IPS-NIHi11 (cell line): ENCODE measurements at regions not wholly inside any gene's neighbourhood (a gene's known extent, or its start where the extent isn't known, plus 50 kb on each side); places are given as distances from the start of the nearest gene placed in this dataset.
"Not testable (repeated sequence)": the region's sequence is repeated elsewhere in the genome, so short reads cannot be mapped to it uniquely, and the experiment has no call there.

ENCODE experiments used
- DNase-seq: peaks from one replicate; pipeline ENCODE4 v3.0.0; 2012; ENCODE audit warnings: mixed read lengths, low spot score

GRCh38 chr11:71126401-71126800, 126.0 kb downstream of the SHANK2 start:
- not testable (repeated sequence) for DNase-seq

GRCh38 chr11:71125150-71125549, 127.2 kb downstream of the SHANK2 start:
- no peak for DNase-seq

- no peak for DNase-seq
These were observed 128.2 kb downstream of the SHANK2 start for GRCh38 chr11:71124127-71124526.

- DNase-seq = peak; percentile 72
These were observed 131.9 kb downstream of the SHANK2 start for GRCh38 chr11:71120471-71120896.

- DNase-seq = no peak
These were observed 132.6 kb downstream of the SHANK2 start for GRCh38 chr11:71119656-71120269.

- DNase-seq = no peak
These were observed 133.6 kb downstream of the SHANK2 start for GRCh38 chr11:71118671-71119250.

- no peak for DNase-seq
These were observed 135.1 kb downstream of the SHANK2 start for GRCh38 chr11:71117311-71117710.

- DNase-seq = no peak
These were observed 135.7 kb downstream of the SHANK2 start for GRCh38 chr11:71116693-71117040.

- DNase-seq = no peak
These were observed 136.3 kb downstream of the SHANK2 start for GRCh38 chr11:71115770-71116692.

- DNase-seq = no peak
These were observed 138.1 kb downstream of the SHANK2 start for GRCh38 chr11:71114124-71114851.

GRCh38 chr11:71112990-71113389, 139.4 kb downstream of the SHANK2 start:
- no peak for DNase-seq

- DNase-seq = peak; percentile 25
These were observed 139.9 kb downstream of the SHANK2 start for GRCh38 chr11:71112454-71112853.

- DNase-seq = no peak
These were observed 142.8 kb downstream of the SHANK2 start for GRCh38 chr11:71109586-71109985.

- no peak for DNase-seq
These were observed 143.2 kb downstream of the SHANK2 start for GRCh38 chr11:71109186-71109585.

GRCh38 chr11:71108013-71108865, 144.1 kb downstream of the SHANK2 start:
- no peak for DNase-seq

GRCh38 chr11:71106671-71107070, 145.7 kb downstream of the SHANK2 start:
- no peak for DNase-seq

- no peak for DNase-seq
These were observed 149.1 kb downstream of the SHANK2 start for GRCh38 chr11:71103266-71103665.

GRCh38 chr11:71102251-71102995, 150.0 kb downstream of the SHANK2 start:
- DNase-seq = no peak

- no peak for DNase-seq
These were observed 150.8 kb downstream of the SHANK2 start for GRCh38 chr11:71101606-71102005.

GRCh38 chr11:71101046-71101445, 151.3 kb downstream of the SHANK2 start:
- no peak for DNase-seq

- DNase-seq = no peak
These were observed 153.6 kb downstream of the SHANK2 start for GRCh38 chr11:71098776-71099175.
